NB4 (cell line): ENCODE measurements at regions not wholly inside any gene's neighbourhood (a gene's known extent, or its start where the extent isn't known, plus 50 kb on each side); places are given as distances from the start of the nearest gene placed in this dataset.

Source experiments
- DNase-seq: peaks from one replicate; pipeline ENCODE4 v3.0.0; 2010; ENCODE audit warnings: low read depth
- H3K4me3 ChIP-seq: one replicate; pipeline ENCODE4 v1.5.1; 2011; ENCODE audit warnings: mild to moderate bottlenecking, low read depth, low read length, moderate library complexity
- CTCF ChIP-seq: IDR thresholded peaks from one replicate; pipeline ENCODE4 v1.5.1; 2012; ENCODE audit warnings: low read depth, low read length
- MAX ChIP-seq: IDR thresholded peaks from 2 replicates; pipeline ENCODE4 v1.6.1; 2011; ENCODE audit warnings: low read depth, low read length
- MYC ChIP-seq: IDR thresholded peaks from 2 replicates; pipeline ENCODE4 v1.6.1; 2011; ENCODE audit warnings: low read depth, low read length
- POLR2A ChIP-seq: IDR thresholded peaks from 2 replicates; pipeline ENCODE4 v1.6.1; 2011; ENCODE audit warnings: mild to moderate bottlenecking; ENCODE audit not compliant: insufficient read length; ENCODE audit errors: extremely low read depth

- TF ChIP-seq MAX (no peak), CTCF (no peak), POLR2A (no peak)
- no peak overlapping the region for H3K4me3 ChIP-seq
- no peak for DNase-seq
These were observed 1637.7 kb upstream of the LRRTM1 start for GRCh38 chr2:81942136-81942680.

DNA sequence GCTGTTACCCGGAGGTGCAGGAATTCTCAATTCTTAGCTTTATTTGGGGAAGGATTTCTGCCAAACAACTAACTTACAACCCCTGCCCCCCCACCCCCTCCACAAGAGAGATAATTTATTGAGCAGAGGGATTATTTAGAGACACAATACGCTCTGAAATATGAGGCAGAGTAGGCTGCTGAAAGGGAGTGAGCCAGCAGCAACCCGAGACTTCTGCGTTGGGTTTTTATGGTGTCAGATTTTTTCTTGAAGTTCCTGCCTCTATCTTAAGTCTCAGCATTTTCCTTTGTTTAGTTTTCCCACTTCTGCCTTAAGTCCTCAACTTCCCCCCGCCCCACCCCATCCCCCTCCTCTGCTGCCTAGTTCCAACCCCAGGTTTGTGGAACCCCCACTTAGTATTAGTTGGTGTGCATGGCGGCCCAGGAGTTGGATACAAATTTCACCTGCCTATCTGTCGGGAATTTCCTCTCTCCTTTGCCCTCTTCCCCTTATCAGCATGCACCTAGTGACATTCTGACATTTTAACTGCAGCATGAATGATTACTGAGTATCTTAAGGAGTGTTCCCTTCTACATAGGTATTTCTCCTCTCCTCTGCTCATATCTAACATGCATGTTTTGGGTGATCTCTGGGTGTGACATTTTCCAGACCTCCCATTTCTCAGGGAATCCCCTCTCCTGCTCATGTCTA lies 1635.9 kb upstream of the LRRTM1 start:
- H3K4me3 ChIP-seq = no peak overlapping the region
- TF ChIP-seq MAX = no peak
- no peak for TF ChIP-seq POLR2A
- TF ChIP-seq MYC = no peak
- TF ChIP-seq CTCF = no peak
- DNase-seq = no peak

GRCh38 chr2:81937944-81938343 lies 1633.4 kb upstream of the LRRTM1 start:
- DNase-seq = no peak
- TF ChIP-seq MAX = no peak
- TF ChIP-seq CTCF = no peak
- no peak for TF ChIP-seq MYC
- no peak overlapping the region for H3K4me3 ChIP-seq

- no peak overlapping the region for H3K4me3 ChIP-seq
- DNase-seq = no peak
- TF ChIP-seq CTCF = no peak
- TF ChIP-seq MYC = no peak
These were observed 1599.0 kb upstream of the LRRTM1 start for GRCh38 chr2:81903534-81903933.

DNA sequence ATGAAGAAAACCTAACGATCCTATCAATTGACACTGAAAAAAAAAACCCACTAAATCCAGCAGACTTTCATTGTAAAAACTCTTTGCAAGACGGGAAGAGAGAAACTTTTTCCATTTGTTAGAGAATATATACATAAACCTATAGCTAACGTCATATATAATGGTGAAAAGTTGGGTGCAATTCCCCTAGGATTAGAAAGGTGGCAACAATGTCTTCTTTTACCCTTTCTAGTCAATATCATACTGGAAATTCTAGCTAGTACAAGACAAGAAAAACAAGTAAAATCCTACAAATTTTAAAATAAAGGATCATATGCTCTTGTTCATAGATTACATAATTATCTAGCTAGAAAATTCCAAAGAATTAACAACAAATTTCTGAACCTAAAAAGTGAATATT lies 1596.5 kb upstream of the LRRTM1 start:
- no peak overlapping the region for H3K4me3 ChIP-seq
- DNase-seq = peak; percentile 10
- no peak for TF ChIP-seq MAX
- no peak for TF ChIP-seq POLR2A
- TF ChIP-seq CTCF = no peak
- no peak for TF ChIP-seq MYC

DNA sequence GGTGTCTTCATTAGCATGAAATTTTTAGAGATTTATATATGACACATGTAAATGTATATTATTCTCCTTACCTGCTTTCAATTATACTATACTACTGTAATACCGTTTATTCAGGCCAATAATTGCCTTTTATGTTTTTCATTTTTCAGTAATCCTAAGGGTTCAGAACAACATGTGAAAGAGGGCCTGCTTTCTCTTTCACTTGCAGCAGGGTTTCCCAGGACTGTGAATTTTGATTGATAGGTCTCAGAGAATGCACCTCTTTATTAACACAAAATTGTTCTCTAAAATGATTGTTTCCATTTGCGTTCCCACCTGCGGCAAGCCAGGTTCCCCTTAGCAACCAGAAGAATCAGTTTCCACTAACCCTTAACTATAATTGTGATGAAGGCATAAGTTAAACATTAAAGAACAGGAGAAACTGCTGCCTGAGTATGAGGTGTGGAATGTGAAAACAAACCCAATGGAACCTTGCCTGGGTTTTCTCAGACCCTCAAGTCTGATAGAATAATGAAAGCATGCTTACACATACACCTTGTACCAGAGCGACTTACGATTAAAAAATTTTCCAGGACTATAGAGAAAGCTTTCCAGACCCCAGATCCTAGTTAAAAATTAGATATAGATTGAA lies 1591.2 kb upstream of the LRRTM1 start:
- DNase-seq = no peak
- TF ChIP-seq MAX (no peak), MYC (no peak), POLR2A (no peak), CTCF (no peak)
- H3K4me3 ChIP-seq = no peak overlapping the region
